Osteocyte (in vitro differentiated cells): ENCODE measurements at regions not wholly inside any gene's neighbourhood (a gene's known extent, or its start where the extent isn't known, plus 50 kb on each side); places are given as distances from the start of the nearest gene placed in this dataset.
"Not testable (repeated sequence)": the region's sequence is repeated elsewhere in the genome, so short reads cannot be mapped to it uniquely, and the experiment has no call there.

Experiments used
- DNase-seq: peaks from one replicate; pipeline ENCODE4 v3.0.0; 2021; ENCODE audit warnings: mixed read lengths; ENCODE audit not compliant: unreplicated experiment; ENCODE audit errors: extremely low spot score
- H3K27ac Mint-ChIP-seq: one replicate; pipeline ENCODE4 v1.8.0; 2021; ENCODE audit warnings: mild to moderate bottlenecking, mixed read lengths; ENCODE audit not compliant: unreplicated experiment
- H3K27me3 Mint-ChIP-seq: one replicate; pipeline ENCODE4 v1.8.0; 2021; ENCODE audit warnings: mixed read lengths; ENCODE audit not compliant: unreplicated experiment
- H3K36me3 Mint-ChIP-seq: one replicate; pipeline ENCODE4 v1.8.0; 2021; ENCODE audit warnings: mixed read lengths; ENCODE audit not compliant: unreplicated experiment
- H3K4me1 Mint-ChIP-seq: one replicate; pipeline ENCODE4 v1.8.0; 2021; ENCODE audit warnings: mixed read lengths; ENCODE audit not compliant: unreplicated experiment
- H3K4me3 Mint-ChIP-seq: one replicate; pipeline ENCODE4 v1.8.0; 2021; ENCODE audit warnings: mild to moderate bottlenecking, moderate library complexity, mixed read lengths; ENCODE audit not compliant: unreplicated experiment
- H3K9me3 Mint-ChIP-seq: one replicate; pipeline ENCODE4 v1.8.0; 2021; ENCODE audit warnings: mixed read lengths; ENCODE audit not compliant: unreplicated experiment
- TF ChIP-seq, protein P1 (sequence below): fragments of 200-600 bp; sonication (generic); IDR thresholded peaks from 2 replicates; pipeline ENCODE4 v1.5.0; 2021; ENCODE audit warnings: antibody characterized with exemption, mild to moderate bottlenecking, moderate library complexity

- H3K9me3 Mint-ChIP-seq: peaks cover 13% of the 10 kb centered on the region
- H3K4me1 Mint-ChIP-seq, DNase-seq, H3K36me3 Mint-ChIP-seq, H3K27ac Mint-ChIP-seq, H3K27me3 Mint-ChIP-seq, H3K4me3 Mint-ChIP-seq: not testable (repeated sequence)
Measured at GRCh38 chr21:10445685-10446084, 75.7 kb upstream of the TPTE start.

- H3K27ac Mint-ChIP-seq, H3K4me1 Mint-ChIP-seq, H3K4me3 Mint-ChIP-seq, H3K27me3 Mint-ChIP-seq, DNase-seq, H3K36me3 Mint-ChIP-seq: not testable (repeated sequence)
- H3K9me3 Mint-ChIP-seq: peaks cover 31% of the 10 kb centered on the region
Measured at GRCh38 chr21:10449451-10449850, 71.9 kb upstream of the TPTE start.

- H3K9me3 Mint-ChIP-seq: peaks cover 18% of the 10 kb centered on the region
- H3K27ac Mint-ChIP-seq, H3K27me3 Mint-ChIP-seq, DNase-seq, H3K4me1 Mint-ChIP-seq, H3K36me3 Mint-ChIP-seq, H3K4me3 Mint-ChIP-seq: not testable (repeated sequence)
Measured at GRCh38 chr21:10451274-10451673, 70.1 kb upstream of the TPTE start.

GRCh38 chr21:10457765-10458164 is 63.6 kb upstream of the TPTE start:
- H3K9me3 Mint-ChIP-seq: peaks cover 11% of the 10 kb centered on the region
- not testable (repeated sequence) for H3K4me3 Mint-ChIP-seq, H3K4me1 Mint-ChIP-seq, H3K36me3 Mint-ChIP-seq, H3K27ac Mint-ChIP-seq, DNase-seq, H3K27me3 Mint-ChIP-seq

DNA sequence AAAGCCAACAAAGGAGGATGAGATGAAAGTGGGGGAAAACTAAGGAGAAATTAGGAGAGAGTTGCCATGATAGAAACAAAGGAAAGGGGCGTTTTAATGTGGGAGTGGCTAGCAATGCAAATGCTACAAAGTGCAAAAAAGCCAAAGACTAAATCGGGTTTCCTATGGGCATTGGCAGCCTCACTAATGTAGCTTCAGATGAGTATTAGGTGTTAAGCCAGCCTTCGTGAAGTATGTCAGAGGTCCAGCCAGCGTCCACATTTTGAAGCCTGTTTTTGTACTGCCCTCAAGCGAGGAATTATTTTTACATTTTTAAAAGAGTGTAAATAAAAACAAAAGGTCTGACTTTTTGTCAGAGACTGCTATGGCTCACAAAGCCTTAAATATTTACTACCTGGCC is 60.4 kb upstream of the TPTE start:
- H3K27ac Mint-ChIP-seq, H3K36me3 Mint-ChIP-seq: not testable (repeated sequence)

DNA sequence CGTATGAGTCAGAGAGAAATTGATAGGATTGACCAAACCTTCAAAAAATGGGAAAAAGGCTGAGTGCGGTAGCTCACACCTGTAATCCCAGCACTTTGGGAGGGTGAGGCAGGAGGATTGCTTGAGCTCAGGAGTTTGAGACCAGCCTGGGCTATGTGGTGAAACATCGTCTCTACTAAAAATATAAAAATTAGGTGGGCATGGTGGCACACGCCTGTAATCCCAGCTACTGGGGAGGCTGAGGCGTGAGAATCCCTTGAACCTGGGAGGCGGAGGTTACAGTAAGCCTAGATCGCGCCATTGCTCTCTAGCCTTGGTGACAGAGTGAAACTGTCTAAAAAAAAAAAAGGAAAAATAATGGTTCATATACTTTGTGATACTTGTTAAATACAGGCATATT is 59.9 kb upstream of the TPTE start:
- not testable (repeated sequence) for H3K27ac Mint-ChIP-seq, H3K9me3 Mint-ChIP-seq, H3K27me3 Mint-ChIP-seq, H3K36me3 Mint-ChIP-seq, H3K4me3 Mint-ChIP-seq, H3K4me1 Mint-ChIP-seq
- DNase-seq: peak; percentile 90

More for the DNA sequence above, 60.4 kb upstream of the TPTE start:
- H3K4me3 Mint-ChIP-seq, H3K4me1 Mint-ChIP-seq, H3K27me3 Mint-ChIP-seq, H3K9me3 Mint-ChIP-seq: not testable (repeated sequence)
- peak; percentile 84 for DNase-seq

DNA sequence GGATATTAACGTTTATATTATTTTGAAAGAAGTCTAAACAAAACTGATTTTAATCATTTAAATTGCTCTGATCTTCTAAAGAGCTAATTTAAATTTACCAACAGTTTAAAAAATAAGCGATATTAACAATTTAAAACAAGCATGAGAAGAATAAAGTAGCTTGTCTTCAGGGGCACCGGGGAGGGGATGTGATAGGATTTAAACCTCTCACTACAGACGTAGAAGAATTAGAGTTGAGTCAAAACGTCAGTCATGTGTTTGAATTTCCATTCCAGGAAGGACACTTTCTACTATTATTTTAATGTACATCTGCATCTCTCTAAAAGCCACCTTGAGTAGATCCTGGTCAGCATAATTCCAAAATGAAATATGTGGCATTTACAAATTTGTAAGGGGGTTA is 58.2 kb upstream of the TPTE start:
- Mint-ChIP-seq H3K4me3 (no peak overlapping the region), H3K9me3 (no peaks in the 10 kb centered on the region), H3K4me1 (no peaks in the 10 kb centered on the region), H3K36me3 (no peaks in the 10 kb centered on the region), H3K27ac (no peak overlapping the region), H3K27me3 (no peaks in the 10 kb centered on the region)
- DNase-seq: peak; percentile 84
- TF ChIP-seq, protein P1, sequence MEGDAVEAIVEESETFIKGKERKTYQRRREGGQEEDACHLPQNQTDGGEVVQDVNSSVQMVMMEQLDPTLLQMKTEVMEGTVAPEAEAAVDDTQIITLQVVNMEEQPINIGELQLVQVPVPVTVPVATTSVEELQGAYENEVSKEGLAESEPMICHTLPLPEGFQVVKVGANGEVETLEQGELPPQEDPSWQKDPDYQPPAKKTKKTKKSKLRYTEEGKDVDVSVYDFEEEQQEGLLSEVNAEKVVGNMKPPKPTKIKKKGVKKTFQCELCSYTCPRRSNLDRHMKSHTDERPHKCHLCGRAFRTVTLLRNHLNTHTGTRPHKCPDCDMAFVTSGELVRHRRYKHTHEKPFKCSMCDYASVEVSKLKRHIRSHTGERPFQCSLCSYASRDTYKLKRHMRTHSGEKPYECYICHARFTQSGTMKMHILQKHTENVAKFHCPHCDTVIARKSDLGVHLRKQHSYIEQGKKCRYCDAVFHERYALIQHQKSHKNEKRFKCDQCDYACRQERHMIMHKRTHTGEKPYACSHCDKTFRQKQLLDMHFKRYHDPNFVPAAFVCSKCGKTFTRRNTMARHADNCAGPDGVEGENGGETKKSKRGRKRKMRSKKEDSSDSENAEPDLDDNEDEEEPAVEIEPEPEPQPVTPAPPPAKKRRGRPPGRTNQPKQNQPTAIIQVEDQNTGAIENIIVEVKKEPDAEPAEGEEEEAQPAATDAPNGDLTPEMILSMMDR: no peak

DNA sequence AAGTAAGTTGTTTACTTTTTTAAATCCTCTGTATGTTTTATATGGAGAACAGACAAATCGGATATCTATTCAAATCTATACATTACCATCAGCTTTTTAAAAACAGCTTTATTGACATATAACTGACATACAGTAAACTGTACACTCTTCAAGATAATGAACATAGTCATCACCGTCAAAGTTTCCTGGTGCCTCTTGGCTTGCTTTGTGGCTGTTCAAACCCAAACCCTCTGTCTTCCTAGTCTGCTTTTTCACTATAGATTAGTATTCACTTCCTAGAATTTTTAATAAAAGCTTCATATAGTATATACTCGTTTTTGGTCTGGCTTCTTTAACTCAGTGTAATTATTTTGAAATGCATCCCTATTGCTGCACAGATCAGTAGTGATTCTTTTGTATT is 56.4 kb upstream of the TPTE start:
- H3K27ac Mint-ChIP-seq: no peak overlapping the region
- H3K36me3 Mint-ChIP-seq: no peaks in the 10 kb centered on the region
- no peak overlapping the region for H3K4me3 Mint-ChIP-seq
- H3K9me3 Mint-ChIP-seq: no peaks in the 10 kb centered on the region
- TF ChIP-seq, protein P1: no peak
- no peaks in the 10 kb centered on the region for H3K4me1 Mint-ChIP-seq
- DNase-seq: peak; percentile 81
- no peaks in the 10 kb centered on the region for H3K27me3 Mint-ChIP-seq

DNA sequence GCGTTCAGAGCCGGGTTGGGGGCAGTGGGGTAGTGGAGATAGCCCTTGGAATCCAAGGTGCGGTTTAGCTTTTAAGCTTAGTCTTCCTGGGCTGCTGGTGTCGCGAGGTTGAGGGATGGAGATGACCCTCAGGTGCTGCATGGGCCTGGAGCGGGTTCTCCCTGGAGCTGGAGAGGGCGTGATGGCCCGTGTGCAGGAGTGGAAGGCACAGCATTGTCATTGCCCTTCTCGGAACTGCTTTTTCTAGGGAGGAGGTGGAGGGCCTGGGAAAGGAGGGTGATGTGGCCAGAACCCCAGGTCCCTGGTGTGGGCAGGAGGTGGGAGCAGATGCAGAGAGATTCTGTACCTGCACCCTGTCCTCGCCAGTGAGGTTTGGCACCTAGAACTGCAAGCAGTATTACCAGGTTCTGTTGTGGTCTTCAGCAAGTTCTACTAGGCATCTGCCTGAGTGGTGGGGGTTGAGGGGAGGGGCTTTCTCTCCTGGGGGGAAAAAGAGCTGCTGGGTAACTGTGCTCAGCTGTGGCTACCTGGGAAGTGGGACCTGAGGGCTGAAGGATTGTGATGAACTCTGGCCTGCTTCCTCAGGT is 55.8 kb upstream of the TPTE start:
- not testable (repeated sequence) for H3K36me3 Mint-ChIP-seq, H3K9me3 Mint-ChIP-seq, H3K27ac Mint-ChIP-seq, H3K4me1 Mint-ChIP-seq, H3K4me3 Mint-ChIP-seq, H3K27me3 Mint-ChIP-seq
- peak; percentile 92 for DNase-seq
